B cell (primary cell): ENCODE measurements at regions not wholly inside any gene's neighbourhood (a gene's known extent, or its start where the extent isn't known, plus 50 kb on each side); places are given as distances from the start of the nearest gene placed in this dataset.

Source experiments
- EZH2 ChIP-seq: IDR thresholded peaks from 2 replicates; pipeline ENCODE4 v1.6.1; 2012; ENCODE audit warnings: borderline replicate concordance, low read depth, mild to moderate bottlenecking, moderate library complexity, low read length; ENCODE audit not compliant: insufficient read depth, poor library complexity, severe bottlenecking
- TF ChIP-seq, protein P1 (sequence below): fragments of 200-600 bp; IDR thresholded peaks from one replicate; pipeline ENCODE4 v1.8.0; 2022; ENCODE audit warnings: antibody characterized with exemption, mild to moderate bottlenecking

DNA sequence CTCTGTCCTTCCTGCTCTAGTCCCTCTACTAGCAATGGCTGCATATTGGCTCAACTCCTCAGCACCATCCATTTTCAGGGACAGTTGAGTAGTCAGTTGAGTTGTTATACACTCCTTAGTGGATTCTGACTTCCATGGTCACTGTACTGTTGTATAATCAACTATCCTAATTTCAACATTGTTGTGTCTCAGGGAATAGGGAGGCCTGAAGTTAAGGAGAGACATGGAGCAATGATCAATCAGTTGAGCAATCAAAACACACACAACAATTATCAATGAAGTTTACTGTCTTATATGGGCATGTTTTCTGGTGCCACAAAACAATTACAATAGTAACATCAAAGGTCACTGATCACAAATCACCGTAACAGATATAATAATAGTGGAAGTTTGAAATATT, 255.9 kb downstream of the KCNC2 start:
- TF ChIP-seq, protein P1, sequence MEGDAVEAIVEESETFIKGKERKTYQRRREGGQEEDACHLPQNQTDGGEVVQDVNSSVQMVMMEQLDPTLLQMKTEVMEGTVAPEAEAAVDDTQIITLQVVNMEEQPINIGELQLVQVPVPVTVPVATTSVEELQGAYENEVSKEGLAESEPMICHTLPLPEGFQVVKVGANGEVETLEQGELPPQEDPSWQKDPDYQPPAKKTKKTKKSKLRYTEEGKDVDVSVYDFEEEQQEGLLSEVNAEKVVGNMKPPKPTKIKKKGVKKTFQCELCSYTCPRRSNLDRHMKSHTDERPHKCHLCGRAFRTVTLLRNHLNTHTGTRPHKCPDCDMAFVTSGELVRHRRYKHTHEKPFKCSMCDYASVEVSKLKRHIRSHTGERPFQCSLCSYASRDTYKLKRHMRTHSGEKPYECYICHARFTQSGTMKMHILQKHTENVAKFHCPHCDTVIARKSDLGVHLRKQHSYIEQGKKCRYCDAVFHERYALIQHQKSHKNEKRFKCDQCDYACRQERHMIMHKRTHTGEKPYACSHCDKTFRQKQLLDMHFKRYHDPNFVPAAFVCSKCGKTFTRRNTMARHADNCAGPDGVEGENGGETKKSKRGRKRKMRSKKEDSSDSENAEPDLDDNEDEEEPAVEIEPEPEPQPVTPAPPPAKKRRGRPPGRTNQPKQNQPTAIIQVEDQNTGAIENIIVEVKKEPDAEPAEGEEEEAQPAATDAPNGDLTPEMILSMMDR, result no peak
- no peak for TF ChIP-seq EZH2
